ENCODE measurements at regions not wholly inside any gene's neighbourhood (a gene's known extent, or its start where the extent isn't known, plus 50 kb on each side); places are given as distances from the start of the nearest gene placed in this dataset.
A peak's percentile ranks its signal among the peaks of the same experiment; 100 is the strongest.

DNA sequence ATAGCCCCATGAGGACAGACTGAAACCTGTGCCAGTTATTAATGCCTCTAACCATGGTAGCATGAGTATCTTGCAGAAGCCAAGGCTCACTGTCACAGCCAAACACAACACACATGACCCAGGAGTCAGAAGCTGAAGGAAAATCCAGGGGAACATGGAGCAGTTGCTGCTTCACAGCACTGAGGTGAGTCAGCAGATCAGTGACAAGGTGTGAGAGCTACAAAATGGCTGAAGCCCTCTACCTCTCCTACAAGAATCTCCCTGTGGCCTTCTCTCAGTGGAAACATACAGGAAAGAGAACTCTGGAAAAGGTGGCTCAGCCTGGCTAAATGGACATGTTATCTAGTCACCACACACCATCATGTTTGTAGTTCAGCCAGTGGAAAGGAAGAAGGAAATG, 93.5 kb downstream of the NAB1 start:
- TF ChIP-seq, protein P1, sequence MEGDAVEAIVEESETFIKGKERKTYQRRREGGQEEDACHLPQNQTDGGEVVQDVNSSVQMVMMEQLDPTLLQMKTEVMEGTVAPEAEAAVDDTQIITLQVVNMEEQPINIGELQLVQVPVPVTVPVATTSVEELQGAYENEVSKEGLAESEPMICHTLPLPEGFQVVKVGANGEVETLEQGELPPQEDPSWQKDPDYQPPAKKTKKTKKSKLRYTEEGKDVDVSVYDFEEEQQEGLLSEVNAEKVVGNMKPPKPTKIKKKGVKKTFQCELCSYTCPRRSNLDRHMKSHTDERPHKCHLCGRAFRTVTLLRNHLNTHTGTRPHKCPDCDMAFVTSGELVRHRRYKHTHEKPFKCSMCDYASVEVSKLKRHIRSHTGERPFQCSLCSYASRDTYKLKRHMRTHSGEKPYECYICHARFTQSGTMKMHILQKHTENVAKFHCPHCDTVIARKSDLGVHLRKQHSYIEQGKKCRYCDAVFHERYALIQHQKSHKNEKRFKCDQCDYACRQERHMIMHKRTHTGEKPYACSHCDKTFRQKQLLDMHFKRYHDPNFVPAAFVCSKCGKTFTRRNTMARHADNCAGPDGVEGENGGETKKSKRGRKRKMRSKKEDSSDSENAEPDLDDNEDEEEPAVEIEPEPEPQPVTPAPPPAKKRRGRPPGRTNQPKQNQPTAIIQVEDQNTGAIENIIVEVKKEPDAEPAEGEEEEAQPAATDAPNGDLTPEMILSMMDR (IDR thresholded peaks at IDR 0.05) = no peak
- no peak for DNase-seq (ENCODE audit: extremely low spot score, unreplicated experiment)
- Mint-ChIP-seq H3K27ac (ENCODE audit: unreplicated experiment) (no peak overlapping the region), H3K27me3 (ENCODE audit: unreplicated experiment) (peaks cover 15% of the 10 kb centered on the region), H3K4me3 (ENCODE audit: unreplicated experiment) (no peak overlapping the region), H3K36me3 (ENCODE audit: unreplicated experiment) (peaks cover 1% of the 10 kb centered on the region), H3K4me1 (ENCODE audit: unreplicated experiment) (peaks cover 8% of the 10 kb centered on the region), H3K9me3 (ENCODE audit: unreplicated experiment) (peaks cover 8% of the 10 kb centered on the region)

DNA sequence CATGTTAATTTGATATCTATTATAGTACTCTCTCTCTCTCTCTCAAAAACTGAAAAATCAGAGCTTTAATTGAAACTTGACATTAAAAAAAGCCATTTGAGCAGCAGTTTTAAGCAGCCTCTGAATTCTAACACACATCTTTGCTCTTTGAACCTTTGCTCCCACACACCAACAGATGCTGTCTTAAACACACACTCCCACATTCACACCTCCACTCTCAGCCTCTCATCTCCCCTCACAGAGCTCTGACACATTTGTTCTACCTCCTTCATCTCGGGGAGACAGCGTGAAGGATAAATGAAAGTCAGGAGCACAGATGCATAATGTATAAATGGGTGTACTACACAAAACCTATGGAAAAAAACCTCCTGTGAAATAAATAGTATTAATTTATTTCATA, 95.2 kb downstream of the NAB1 start:
- H3K36me3 Mint-ChIP-seq (ENCODE audit: unreplicated experiment) = peaks cover 1% of the 10 kb centered on the region

DNA sequence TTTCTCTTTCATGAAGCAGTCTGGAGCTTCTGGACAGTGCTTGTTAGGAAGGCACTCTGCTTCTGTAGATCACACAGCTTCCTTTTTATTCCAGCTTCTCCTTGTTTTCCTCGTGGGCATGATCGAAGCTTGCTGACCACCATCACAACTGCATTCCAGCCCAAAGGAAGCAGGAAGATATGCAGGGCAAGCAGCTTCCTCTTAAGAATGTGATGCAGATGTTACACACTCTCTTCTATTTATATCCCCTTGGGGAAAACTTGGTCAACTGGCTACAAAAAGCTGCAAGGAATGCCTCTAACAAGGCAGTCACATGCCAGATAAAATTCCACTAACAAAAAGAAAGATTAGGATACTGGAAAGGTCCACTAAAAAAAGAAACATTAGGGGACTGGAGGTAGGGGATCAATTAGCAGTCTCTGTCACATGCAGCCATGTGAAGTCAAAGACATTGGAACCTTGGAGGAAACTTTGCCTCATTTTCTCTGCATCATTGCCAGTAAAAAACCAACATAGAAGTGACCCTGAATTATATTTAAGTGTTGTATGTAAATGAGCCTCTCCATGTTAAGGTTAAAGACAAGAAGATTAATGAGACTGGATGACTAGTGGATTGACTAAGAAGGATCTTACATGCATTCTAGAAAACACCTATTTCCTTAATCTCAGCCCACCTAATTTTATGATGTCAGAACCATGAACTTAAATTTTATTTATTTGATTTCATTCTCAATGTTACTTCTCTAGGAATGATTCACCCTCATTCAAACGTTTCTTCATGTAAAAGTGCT, 98.3 kb downstream of the NAB1 start:
- peaks cover 9% of the 10 kb centered on the region for H3K4me1 Mint-ChIP-seq (ENCODE audit: unreplicated experiment)
- DNase-seq (ENCODE audit: extremely low spot score, unreplicated experiment) = no peak
- peak overlapping the region; percentile 16 for H3K4me3 Mint-ChIP-seq (ENCODE audit: unreplicated experiment)
- peak overlapping the region; percentile 43 for H3K27ac Mint-ChIP-seq (ENCODE audit: unreplicated experiment)
- peaks cover 6% of the 10 kb centered on the region for H3K27me3 Mint-ChIP-seq (ENCODE audit: unreplicated experiment)
- H3K36me3 Mint-ChIP-seq (ENCODE audit: unreplicated experiment) = no peaks in the 10 kb centered on the region
- TF ChIP-seq, protein P1 (IDR thresholded peaks at IDR 0.05) = no peak
- no peaks in the 10 kb centered on the region for H3K9me3 Mint-ChIP-seq (ENCODE audit: unreplicated experiment)

More for the DNA sequence above, 95.2 kb downstream of the NAB1 start:
- Mint-ChIP-seq H3K27ac (ENCODE audit: unreplicated experiment) (no peak overlapping the region), H3K9me3 (ENCODE audit: unreplicated experiment) (no peaks in the 10 kb centered on the region), H3K4me1 (ENCODE audit: unreplicated experiment) (peaks cover 9% of the 10 kb centered on the region), H3K4me3 (ENCODE audit: unreplicated experiment) (no peak overlapping the region), H3K27me3 (ENCODE audit: unreplicated experiment) (peaks cover 15% of the 10 kb centered on the region)
- TF ChIP-seq, protein P1 (IDR thresholded peaks at IDR 0.05) = no peak
- no peak for DNase-seq (ENCODE audit: extremely low spot score, unreplicated experiment)

DNA sequence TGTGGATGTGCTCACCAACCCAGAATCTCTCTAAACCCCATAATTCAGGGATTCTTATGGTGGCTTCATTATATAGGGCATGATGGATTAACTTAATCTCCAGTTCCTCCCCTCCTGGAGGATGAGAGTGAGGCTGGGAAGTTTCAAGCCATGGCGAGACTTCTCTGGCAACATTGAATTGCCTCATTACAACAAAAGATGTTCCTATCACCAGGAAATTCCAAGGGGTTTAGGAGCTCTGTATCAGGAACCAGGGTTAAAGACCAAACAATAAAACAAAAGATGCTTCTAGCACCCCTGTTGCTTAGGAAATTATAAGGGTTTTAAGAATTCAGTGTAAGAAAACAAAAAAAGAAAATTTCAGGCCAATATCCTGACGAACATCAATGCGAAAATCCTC, 100.1 kb downstream of the NAB1 start:
- H3K4me3 Mint-ChIP-seq (ENCODE audit: unreplicated experiment) = no peak overlapping the region
- peaks cover 9% of the 10 kb centered on the region for H3K4me1 Mint-ChIP-seq (ENCODE audit: unreplicated experiment)
- peaks cover 5% of the 10 kb centered on the region for H3K27me3 Mint-ChIP-seq (ENCODE audit: unreplicated experiment)
- no peak overlapping the region for H3K27ac Mint-ChIP-seq (ENCODE audit: unreplicated experiment)
- H3K9me3 Mint-ChIP-seq (ENCODE audit: unreplicated experiment) = peaks cover 8% of the 10 kb centered on the region
- H3K36me3 Mint-ChIP-seq (ENCODE audit: unreplicated experiment) = no peaks in the 10 kb centered on the region
- DNase-seq (ENCODE audit: extremely low spot score, unreplicated experiment) = no peak
- TF ChIP-seq, protein P1 (IDR thresholded peaks at IDR 0.05) = no peak

DNA sequence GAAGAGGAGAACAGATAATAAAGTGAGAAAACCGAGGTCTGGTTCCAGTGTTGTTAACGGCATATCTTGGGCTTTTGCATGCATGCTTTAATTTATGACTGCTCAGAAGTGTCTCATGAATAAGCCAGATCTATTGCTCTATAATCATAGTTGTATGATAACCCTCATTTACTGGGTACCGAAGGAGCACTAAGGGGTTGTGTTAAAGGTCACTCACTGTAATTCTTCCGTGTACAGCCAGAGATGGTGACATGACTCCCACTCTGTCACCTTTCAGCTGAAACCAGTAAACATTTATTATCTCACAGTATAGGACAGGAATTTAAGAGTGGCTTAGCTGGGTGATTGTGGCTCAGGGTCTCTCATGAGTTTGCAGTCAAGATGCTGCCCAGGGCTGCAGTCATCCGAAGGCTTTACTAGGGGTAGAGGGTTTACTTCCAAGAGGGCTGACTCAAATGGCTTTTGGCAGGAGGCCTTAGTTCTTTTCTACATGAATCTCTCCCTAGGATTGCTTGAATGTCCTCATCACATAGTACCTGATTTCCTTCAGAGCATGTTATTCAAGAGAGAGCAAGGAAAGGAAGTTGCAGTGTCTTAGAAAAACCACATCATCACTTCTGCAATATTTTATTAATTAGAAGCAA, 107.0 kb downstream of the NAB1 start:
- H3K27ac Mint-ChIP-seq (ENCODE audit: unreplicated experiment) = no peak overlapping the region
- TF ChIP-seq, protein P1 (IDR thresholded peaks at IDR 0.05) = no peak
- DNase-seq (ENCODE audit: extremely low spot score, unreplicated experiment) = no peak
- H3K9me3 Mint-ChIP-seq (ENCODE audit: unreplicated experiment) = peaks cover 11% of the 10 kb centered on the region
- H3K27me3 Mint-ChIP-seq (ENCODE audit: unreplicated experiment) = no peaks in the 10 kb centered on the region
- no peak overlapping the region for H3K4me3 Mint-ChIP-seq (ENCODE audit: unreplicated experiment)
- H3K4me1 Mint-ChIP-seq (ENCODE audit: unreplicated experiment) = peaks cover 3% of the 10 kb centered on the region
- no peaks in the 10 kb centered on the region for H3K36me3 Mint-ChIP-seq (ENCODE audit: unreplicated experiment)

Data from osteocyte (in vitro differentiated cells).